ENCODE measurements at regions not wholly inside any gene's neighbourhood (a gene's known extent, or its start where the extent isn't known, plus 50 kb on each side); places are given as distances from the start of the nearest gene placed in this dataset.

DNA sequence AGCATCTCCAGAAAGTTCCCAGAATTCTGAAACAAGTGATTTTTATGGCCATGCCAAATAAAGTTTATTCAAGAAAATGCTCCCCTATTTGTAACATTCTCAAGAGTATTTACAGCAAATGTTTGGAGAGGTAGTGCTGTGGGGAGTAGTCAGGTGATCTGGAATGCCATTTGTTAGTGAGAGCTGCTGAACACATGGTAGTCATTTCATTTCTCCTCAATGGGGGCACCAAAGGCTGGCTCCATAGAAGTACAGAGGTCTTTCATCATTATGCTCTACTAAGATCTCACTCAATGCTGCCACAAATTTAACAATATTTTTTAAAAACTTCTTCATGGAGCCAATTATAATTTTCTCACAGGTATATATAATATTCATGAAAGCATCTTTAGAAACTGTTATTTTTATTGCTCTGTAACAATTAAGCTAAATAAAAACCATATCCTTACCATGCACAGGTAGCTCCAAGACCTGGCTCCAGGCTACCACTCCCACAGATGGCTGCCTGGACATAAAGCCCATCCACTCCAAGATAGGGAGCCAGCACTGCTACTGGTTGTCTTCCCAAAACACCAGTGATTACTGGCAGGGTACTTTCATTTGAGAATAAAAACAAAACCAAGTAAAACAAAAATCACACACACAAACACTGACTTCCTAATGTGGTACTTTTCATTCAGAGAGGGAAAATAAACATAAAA lies 200.8 kb downstream of the PLK2 start:
- TF ChIP-seq, protein P1, sequence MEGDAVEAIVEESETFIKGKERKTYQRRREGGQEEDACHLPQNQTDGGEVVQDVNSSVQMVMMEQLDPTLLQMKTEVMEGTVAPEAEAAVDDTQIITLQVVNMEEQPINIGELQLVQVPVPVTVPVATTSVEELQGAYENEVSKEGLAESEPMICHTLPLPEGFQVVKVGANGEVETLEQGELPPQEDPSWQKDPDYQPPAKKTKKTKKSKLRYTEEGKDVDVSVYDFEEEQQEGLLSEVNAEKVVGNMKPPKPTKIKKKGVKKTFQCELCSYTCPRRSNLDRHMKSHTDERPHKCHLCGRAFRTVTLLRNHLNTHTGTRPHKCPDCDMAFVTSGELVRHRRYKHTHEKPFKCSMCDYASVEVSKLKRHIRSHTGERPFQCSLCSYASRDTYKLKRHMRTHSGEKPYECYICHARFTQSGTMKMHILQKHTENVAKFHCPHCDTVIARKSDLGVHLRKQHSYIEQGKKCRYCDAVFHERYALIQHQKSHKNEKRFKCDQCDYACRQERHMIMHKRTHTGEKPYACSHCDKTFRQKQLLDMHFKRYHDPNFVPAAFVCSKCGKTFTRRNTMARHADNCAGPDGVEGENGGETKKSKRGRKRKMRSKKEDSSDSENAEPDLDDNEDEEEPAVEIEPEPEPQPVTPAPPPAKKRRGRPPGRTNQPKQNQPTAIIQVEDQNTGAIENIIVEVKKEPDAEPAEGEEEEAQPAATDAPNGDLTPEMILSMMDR (IDR thresholded peaks at IDR 0.05), result no peak
- TF ChIP-seq POLR2A (IDR thresholded peaks at IDR 0.05) (no peak), POLR2AphosphoS5 (IDR thresholded peaks at IDR 0.05) (no peak), EP300 (IDR thresholded peaks at IDR 0.05) (no peak)

All from stomach (tissue), 4 donors.